SK-N-SH treated with all-trans-retinoic acid at 6 μM for 48 hours (cell line): ENCODE measurements at regions not wholly inside any gene's neighbourhood (a gene's known extent, or its start where the extent isn't known, plus 50 kb on each side); places are given as distances from the start of the nearest gene placed in this dataset.

Experiments
- ATAC-seq: fragments of 200-7000 bp; cut with Tn5 transposase; 3 replicates; pipeline ENCODE4 v1.9.1; 2020; ENCODE audit warnings: mild to moderate bottlenecking, moderate library complexity
- ARNTL ChIP-seq: fragments of 450-650 bp; formaldehyde crosslinking; IDR thresholded peaks from 2 replicates; pipeline ENCODE4 v1.5.0; 2020; ENCODE audit warnings: low read depth, mild to moderate bottlenecking, moderate library complexity, borderline replicate concordance
- BACH2 ChIP-seq: fragments of 250-450 bp; sonication (Bioruptor Pico); IDR thresholded peaks from 2 replicates; pipeline ENCODE4 v1.9.0; 2021; ENCODE audit warnings: mild to moderate bottlenecking, borderline replicate concordance
- CREB5 ChIP-seq: fragments of 250-450 bp; sonication (Bioruptor Pico); IDR thresholded peaks from 2 replicates; pipeline ENCODE4 v1.5.1; 2020; ENCODE audit warnings: low read depth, mild to moderate bottlenecking, moderate library complexity
- CSDC2 ChIP-seq: fragments of 250-450 bp; sonication (Bioruptor Pico); IDR thresholded peaks from 2 replicates; pipeline ENCODE4 v1.5.0; 2020; ENCODE audit warnings: mild to moderate bottlenecking, moderate library complexity
- CSRNP3 ChIP-seq: fragments of 250-450 bp; sonication (Bioruptor Pico); IDR thresholded peaks from 2 replicates; pipeline ENCODE4 v1.5.1; 2021; ENCODE audit warnings: mild to moderate bottlenecking, moderate library complexity
- ESRRG ChIP-seq: fragments of 250-450 bp; sonication (Bioruptor Pico); IDR thresholded peaks from 2 replicates; pipeline ENCODE4 v1.6.1; 2021; ENCODE audit warnings: mild to moderate bottlenecking
- GLIS3 ChIP-seq: fragments of 250-450 bp; sonication (Bioruptor Pico); IDR thresholded peaks from 2 replicates; pipeline ENCODE4 v1.5.0; 2020; ENCODE audit warnings: mild to moderate bottlenecking, moderate library complexity
- ISL1 ChIP-seq: fragments of 250-450 bp; sonication (Bioruptor Pico); IDR thresholded peaks from 2 replicates; pipeline ENCODE4 v2.1.2; 2022; ENCODE audit warnings: mild to moderate bottlenecking, moderate library complexity
- OSR1 ChIP-seq: fragments of 250-450 bp; sonication (Bioruptor Pico); IDR thresholded peaks from 2 replicates; pipeline ENCODE4 v1.8.0; 2022; ENCODE audit warnings: moderate library complexity, mild to moderate bottlenecking, inconsistent platforms
- PATZ1 ChIP-seq: fragments of 250-450 bp; sonication (Bioruptor Pico); IDR thresholded peaks from 2 replicates; pipeline ENCODE4 v1.8.0; 2020; ENCODE audit warnings: mild to moderate bottlenecking, moderate library complexity, borderline replicate concordance
- POU6F1 ChIP-seq: fragments of 250-450 bp; sonication (Bioruptor Pico); IDR thresholded peaks from 2 replicates; pipeline ENCODE4 v1.8.0; 2021; ENCODE audit warnings: low read depth, mild to moderate bottlenecking, moderate library complexity, borderline replicate concordance
- PPARA ChIP-seq: fragments of 250-450 bp; sonication (Bioruptor Pico); IDR thresholded peaks from 2 replicates; pipeline ENCODE4 v1.5.0; 2020; ENCODE audit warnings: mild to moderate bottlenecking, borderline replicate concordance
- RARB ChIP-seq: fragments of 250-450 bp; sonication (Bioruptor Pico); IDR thresholded peaks from 2 replicates; pipeline ENCODE4 v1.8.0; 2021; ENCODE audit warnings: mild to moderate bottlenecking, moderate library complexity
- SNAI2 ChIP-seq: fragments of 250-450 bp; sonication (Bioruptor Pico); IDR thresholded peaks from 2 replicates; pipeline ENCODE4 v1.5.0; 2020; ENCODE audit warnings: mild to moderate bottlenecking, moderate library complexity
- TCF4 ChIP-seq: fragments of 250-450 bp; sonication (Bioruptor Pico); IDR thresholded peaks from 2 replicates; pipeline ENCODE4 v1.8.0; 2021; ENCODE audit warnings: mild to moderate bottlenecking, moderate library complexity, borderline replicate concordance
- TOX ChIP-seq: fragments of 250-450 bp; sonication (Bioruptor Pico); IDR thresholded peaks from 2 replicates; pipeline ENCODE4 v1.8.0; 2021; ENCODE audit warnings: mild to moderate bottlenecking, moderate library complexity, borderline replicate concordance
- TSHZ2 ChIP-seq: fragments of 250-450 bp; sonication (Bioruptor Pico); IDR thresholded peaks from 2 replicates; pipeline ENCODE4 v1.5.0; 2020; ENCODE audit warnings: mild to moderate bottlenecking, moderate library complexity
- ZC3H10 ChIP-seq: fragments of 250-450 bp; sonication (Bioruptor Pico); IDR thresholded peaks from 2 replicates; pipeline ENCODE4 v1.5.1; 2021; ENCODE audit warnings: mild to moderate bottlenecking, moderate library complexity
- ZFP3 ChIP-seq: fragments of 250-450 bp; sonication (Bioruptor Pico); IDR thresholded peaks from 2 replicates; pipeline ENCODE4 v1.5.0; 2020; ENCODE audit warnings: mild to moderate bottlenecking, moderate library complexity
- ZFP30 ChIP-seq: fragments of 450-650 bp; formaldehyde crosslinking; IDR thresholded peaks from 2 replicates; pipeline ENCODE4 v1.5.0; 2022; ENCODE audit warnings: mild to moderate bottlenecking, moderate library complexity
- ZNF565 ChIP-seq: fragments of 450-650 bp; formaldehyde crosslinking; conservative IDR thresholded peaks from 2 replicates; pipeline ENCODE4 v1.5.0; 2020; ENCODE audit warnings: low read depth, mild to moderate bottlenecking, moderate library complexity
- ZNF70 ChIP-seq: fragments of 450-650 bp; formaldehyde crosslinking; IDR thresholded peaks from 2 replicates; pipeline ENCODE4 v1.5.0; 2020; ENCODE audit warnings: mild to moderate bottlenecking, moderate library complexity
- ZNF8 ChIP-seq: fragments of 450-650 bp; formaldehyde crosslinking; IDR thresholded peaks from 2 replicates; pipeline ENCODE4 v1.5.0; 2020; ENCODE audit warnings: mild to moderate bottlenecking, moderate library complexity

- ATAC-seq = no peak
- TF ChIP-seq ESRRG (no peak), ARNTL (CRISPR knock-in tag) (no peak), ZFP3 (CRISPR knock-in tag) (no peak), ZNF8 (CRISPR knock-in tag) (no peak), ISL1 (CRISPR knock-in tag) (no peak), RARB (no peak), ZNF70 (CRISPR knock-in tag) (no peak), GLIS3 (CRISPR knock-in tag) (no peak), CSDC2 (no peak), ZNF565 (no peak), PPARA (CRISPR knock-in tag) (no peak), CSRNP3 (CRISPR knock-in tag) (no peak), TSHZ2 (CRISPR knock-in tag) (no peak), OSR1 (CRISPR knock-in tag) (no peak), PATZ1 (CRISPR knock-in tag) (no peak), BACH2 (CRISPR knock-in tag) (no peak), POU6F1 (CRISPR knock-in tag) (no peak), SNAI2 (CRISPR knock-in tag) (no peak), ZFP30 (CRISPR knock-in tag) (no peak), TOX (CRISPR knock-in tag) (no peak)
Measured at GRCh38 chr6:2509711-2510110, 241.0 kb downstream of the MYLK4 start.

- ATAC-seq = no peak
- TF ChIP-seq GLIS3 (CRISPR knock-in tag) = no peak
- TF ChIP-seq ZNF8 (CRISPR knock-in tag) = no peak
- TF ChIP-seq CSDC2 = no peak
- TF ChIP-seq ZNF70 (CRISPR knock-in tag) = no peak
- no peak for TF ChIP-seq PATZ1 (CRISPR knock-in tag)
- TF ChIP-seq ARNTL (CRISPR knock-in tag) = no peak
- no peak for TF ChIP-seq CREB5
- TF ChIP-seq TSHZ2 (CRISPR knock-in tag) = no peak
- no peak for TF ChIP-seq BACH2 (CRISPR knock-in tag)
- TF ChIP-seq ZC3H10 = no peak
- no peak for TF ChIP-seq POU6F1 (CRISPR knock-in tag)
- TF ChIP-seq ESRRG = no peak
- TF ChIP-seq RARB = no peak
- no peak for TF ChIP-seq ZFP3 (CRISPR knock-in tag)
- TF ChIP-seq PPARA (CRISPR knock-in tag) = no peak
- TF ChIP-seq ZNF565 = no peak
- no peak for TF ChIP-seq TCF4 (CRISPR knock-in tag)
Measured at GRCh38 chr6:2508071-2508470, 242.7 kb downstream of the MYLK4 start.
